SK-N-SH (cell line): ENCODE measurements at regions not wholly inside any gene's neighbourhood (a gene's known extent, or its start where the extent isn't known, plus 50 kb on each side); places are given as distances from the start of the nearest gene placed in this dataset.

Source experiments
- CTCF ChIA-PET: fragments of 300-600, 350-600 bp; formaldehyde crosslinking; extraction: SDS; loops from one replicate; lab custom pipeline; 2021; lab: Yijun Ruan, JAX
- POLR2A ChIA-PET: fragments of 350-600 bp; sonication (Branson Sonifier 250); formaldehyde crosslinking; extraction: SDS; loops from one replicate; lab custom pipeline; 2020; ENCODE audit warnings: antibody characterized with exemption, inconsistent platforms; lab: Yijun Ruan, JAX
- DNase-seq: peaks from one replicate; pipeline ENCODE4 v3.0.0; 2012
- H2AFZ ChIP-seq: fragments of 200-600 bp; sonication (generic); 2 replicates; pipeline ENCODE4 v1.8.1; 2016; ENCODE audit warnings: antibody characterized with exemption, mild to moderate bottlenecking, low read depth
- H3F3A ChIP-seq: fragments of 200-600 bp; sonication (generic); replicated peaks from 2 replicates; pipeline ENCODE3; 2016; ENCODE audit warnings: antibody characterized with exemption, mild to moderate bottlenecking; ENCODE audit not compliant: insufficient read depth
- H3K27ac ChIP-seq, 2 experiments: fragments of 200-500 bp in 1 of 2; fragments of 200-600 bp in 1 of 2; sonication (Bioruptor generic) in 1 of 2; sonication (generic), shearing (Covaris generic) in 1 of 2; 2 replicates each; pipeline versions ENCODE4 v1.5.1 to v1.6.1; 2014 to 2016; ENCODE audit warnings: low read depth in 2 of 2, inconsistent platforms in 1 of 2, low read length in 1 of 2, mild to moderate bottlenecking in 1 of 2, mixed read lengths in 1 of 2
- H3K27me3 ChIP-seq: fragments of 200-600 bp; sonication (generic), shearing (Covaris generic); 2 replicates; pipeline ENCODE4 v1.6.1; 2016; ENCODE audit warnings: mixed run types; ENCODE audit not compliant: insufficient read depth
- H3K36me3 ChIP-seq, 2 experiments: fragments of 200-500 bp in 1 of 2; fragments of 200-600 bp in 1 of 2; sonication (Bioruptor generic) in 1 of 2; sonication (generic) in 1 of 2; replicated peaks in 1 of 2; 2 replicates each; pipeline versions ENCODE3 to v1.5.1; 2014 to 2016; ENCODE audit warnings: low read length in 1 of 2, mild to moderate bottlenecking in 1 of 2; ENCODE audit not compliant: insufficient read depth in 2 of 2, control insufficient read depth in 1 of 2
- H3K4me1 ChIP-seq, 2 experiments: fragments of 200-500 bp in 1 of 2; fragments of 200-600 bp in 1 of 2; sonication (Bioruptor generic) in 1 of 2; sonication (generic), shearing (Covaris generic) in 1 of 2; 2 replicates each; pipeline versions ENCODE4 v1.5.1 to v1.6.1; 2014 to 2016; ENCODE audit warnings: low read depth in 1 of 2, low read length in 1 of 2, mixed run types in 1 of 2; ENCODE audit not compliant: insufficient read depth in 2 of 2, control insufficient read depth in 1 of 2
- H3K4me2 ChIP-seq: fragments of 200-600 bp; sonication (generic), shearing (Covaris generic); 2 replicates; pipeline ENCODE4 v1.6.1; 2017; ENCODE audit warnings: mixed run types
- H3K4me3 ChIP-seq, 2 experiments: fragments of 200-500 bp in 1 of 2; fragments of 200-600 bp in 1 of 2; sonication (Bioruptor generic) in 1 of 2; sonication (generic), shearing (Covaris generic) in 1 of 2; 2 replicates each; pipeline versions ENCODE4 v1.5.1 to v1.8.1; 2014 to 2016; ENCODE audit warnings: low read depth in 2 of 2, inconsistent platforms in 1 of 2, low read length in 1 of 2, mild to moderate bottlenecking in 1 of 2, mixed read lengths in 1 of 2, moderate library complexity in 1 of 2
- H3K79me2 ChIP-seq: fragments of 200-600 bp; sonication (generic); 2 replicates; pipeline ENCODE4 v1.8.1; 2017; ENCODE audit warnings: mild to moderate bottlenecking; ENCODE audit not compliant: insufficient read depth
- H3K9ac ChIP-seq: fragments of 200-600 bp; sonication (generic); 2 replicates; pipeline ENCODE4 v1.6.1; 2017; ENCODE audit warnings: mixed run types
- H3K9me2 ChIP-seq: fragments of 200-600 bp; sonication (generic); 2 replicates; pipeline ENCODE4 v1.6.1; 2017; ENCODE audit warnings: mixed run types
- H3K9me3 ChIP-seq: fragments of 200-600 bp; sonication (generic); 2 replicates; pipeline ENCODE4 v1.6.1; 2017; ENCODE audit warnings: mixed run types, mild to moderate bottlenecking, moderate library complexity
- H4K20me1 ChIP-seq: fragments of 200-600 bp; sonication (generic); 2 replicates; pipeline ENCODE4 v1.6.1; 2017; ENCODE audit warnings: mild to moderate bottlenecking, mixed run types; ENCODE audit not compliant: insufficient read depth
- CHD2 ChIP-seq: fragments of 150-350 bp; IDR thresholded peaks from 2 replicates; pipeline ENCODE4 v1.6.1; 2018; ENCODE audit warnings: low read length; ENCODE audit not compliant: partially characterized antibody
- ELF1 ChIP-seq: IDR thresholded peaks from 2 replicates; pipeline ENCODE4 v1.4.0; 2012
- FOSL2 ChIP-seq: IDR thresholded peaks from 2 replicates; pipeline ENCODE4 v1.4.0; 2012; ENCODE audit warnings: low read depth, mild to moderate bottlenecking, moderate library complexity, borderline replicate concordance
- FOXJ3 ChIP-seq: sonication (generic); formaldehyde crosslinking; IDR thresholded peaks from 2 replicates; pipeline ENCODE4 v1.5.1; 2020; ENCODE audit warnings: mild to moderate bottlenecking, missing genetic modification reagents
- FOXM1 ChIP-seq: IDR thresholded peaks from 2 replicates; pipeline ENCODE4 v1.4.0; 2012; ENCODE audit warnings: low read depth, mild to moderate bottlenecking
- GABPA ChIP-seq: IDR thresholded peaks from 2 replicates; pipeline ENCODE4 v1.4.0; 2012; ENCODE audit warnings: low read depth, mild to moderate bottlenecking
- MXI1 ChIP-seq: IDR thresholded peaks from 2 replicates; pipeline ENCODE4 v1.6.1; 2012; ENCODE audit warnings: mild to moderate bottlenecking, low read depth, low read length, improper control_type of control experiment
- RAD21 ChIP-seq: IDR thresholded peaks from 2 replicates; pipeline ENCODE4 v1.6.1; 2012; ENCODE audit warnings: mild to moderate bottlenecking, low read length
- RFX5 ChIP-seq: IDR thresholded peaks from 2 replicates; pipeline ENCODE4 v1.6.1; 2012; ENCODE audit warnings: mild to moderate bottlenecking, improper control_type of control experiment, low read length
- RXRA ChIP-seq: IDR thresholded peaks from 2 replicates; pipeline ENCODE4 v1.4.0; 2012; ENCODE audit warnings: low read depth, mild to moderate bottlenecking, borderline replicate concordance
- SIN3A ChIP-seq: IDR thresholded peaks from 2 replicates; pipeline ENCODE4 v1.6.1; 2012; ENCODE audit warnings: low read depth, mild to moderate bottlenecking, low read length, moderate library complexity, borderline replicate concordance
- SMC3 ChIP-seq: IDR thresholded peaks from 2 replicates; pipeline ENCODE4 v1.6.1; 2012; ENCODE audit warnings: low read depth, low read length, improper control_type of control experiment
- TAF1 ChIP-seq: IDR thresholded peaks from 2 replicates; pipeline ENCODE4 v1.6.1; 2012; ENCODE audit warnings: low read depth, mild to moderate bottlenecking, low read length, moderate library complexity, borderline replicate concordance
- TCF12 ChIP-seq: IDR thresholded peaks from 2 replicates; pipeline ENCODE4 v1.4.0; 2012
- TEAD4 ChIP-seq: IDR thresholded peaks from 2 replicates; pipeline ENCODE4 v1.4.0; 2012; ENCODE audit warnings: mild to moderate bottlenecking, borderline replicate concordance; ENCODE audit not compliant: insufficient read depth
- YY1 ChIP-seq: IDR thresholded peaks from 2 replicates; pipeline ENCODE4 v1.4.0; 2012; ENCODE audit warnings: low read depth, mild to moderate bottlenecking
- WGBS: methylation state at CpG from one replicate; pipeline ENCODE4 v1.1.6; 2017; ENCODE audit warnings: low lambda C conversion rate; 5-methylcytosine and 5-hydroxymethylcytosine counted together
- TF ChIP-seq, protein P1 (sequence below): IDR thresholded peaks from 2 replicates; pipeline ENCODE4; 2012
- TF ChIP-seq, protein P2 (sequence below): IDR thresholded peaks from 2 replicates; pipeline ENCODE4 v1.4.0; 2012; ENCODE audit warnings: low read depth, borderline replicate concordance
- TF ChIP-seq, protein P3 (sequence below): fragments of 150-350 bp; IDR thresholded peaks from 2 replicates; pipeline ENCODE4 v1.6.1; 2017; ENCODE audit warnings: antibody characterized with exemption, low read length, low read depth, borderline replicate concordance

DNA sequence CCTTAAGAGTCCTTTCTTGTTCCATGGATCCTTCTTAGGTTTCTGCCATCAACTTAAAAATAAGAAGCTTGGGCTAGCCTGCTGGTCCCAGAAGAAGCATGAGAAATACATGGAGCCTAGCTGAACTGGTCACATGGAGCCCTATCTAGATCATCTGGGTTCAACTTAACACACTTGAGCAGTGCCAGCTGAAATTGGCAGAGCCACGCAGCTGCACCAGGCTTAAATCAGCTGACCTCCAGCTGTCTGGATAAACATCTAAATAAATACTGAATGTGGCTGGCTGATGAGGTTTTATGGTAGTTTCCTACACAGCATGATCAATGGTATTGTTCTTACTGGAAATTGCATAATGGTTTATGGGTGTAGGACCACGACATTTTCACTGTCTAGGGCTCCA lies 598.4 kb upstream of the FAM241A start:
- no peaks in the 10 kb centered on the region for H3K79me2 ChIP-seq
- ChIA-PET CTCF (no interaction called here), POLR2A (no interaction called here)
- H3K4me1 ChIP-seq = peaks cover 0 to 3% of the 10 kb centered on the region in 2 experiments; a peak in 1 of 4 replicates
- no peaks in the 10 kb centered on the region for H4K20me1 ChIP-seq
- TF ChIP-seq GABPA = no peak
- TF ChIP-seq CHD2 = no peak
- no peak for TF ChIP-seq ELF1
- TF ChIP-seq, protein P1, sequence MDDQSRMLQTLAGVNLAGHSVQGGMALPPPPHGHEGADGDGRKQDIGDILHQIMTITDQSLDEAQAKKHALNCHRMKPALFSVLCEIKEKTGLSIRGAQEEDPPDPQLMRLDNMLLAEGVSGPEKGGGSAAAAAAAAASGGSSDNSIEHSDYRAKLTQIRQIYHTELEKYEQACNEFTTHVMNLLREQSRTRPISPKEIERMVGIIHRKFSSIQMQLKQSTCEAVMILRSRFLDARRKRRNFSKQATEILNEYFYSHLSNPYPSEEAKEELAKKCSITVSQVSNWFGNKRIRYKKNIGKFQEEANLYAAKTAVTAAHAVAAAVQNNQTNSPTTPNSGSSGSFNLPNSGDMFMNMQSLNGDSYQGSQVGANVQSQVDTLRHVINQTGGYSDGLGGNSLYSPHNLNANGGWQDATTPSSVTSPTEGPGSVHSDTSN = no peak
- TF ChIP-seq TEAD4 = no peak
- no peak for TF ChIP-seq FOXJ3 (CRISPR knock-in tag)
- TF ChIP-seq, protein P2, sequence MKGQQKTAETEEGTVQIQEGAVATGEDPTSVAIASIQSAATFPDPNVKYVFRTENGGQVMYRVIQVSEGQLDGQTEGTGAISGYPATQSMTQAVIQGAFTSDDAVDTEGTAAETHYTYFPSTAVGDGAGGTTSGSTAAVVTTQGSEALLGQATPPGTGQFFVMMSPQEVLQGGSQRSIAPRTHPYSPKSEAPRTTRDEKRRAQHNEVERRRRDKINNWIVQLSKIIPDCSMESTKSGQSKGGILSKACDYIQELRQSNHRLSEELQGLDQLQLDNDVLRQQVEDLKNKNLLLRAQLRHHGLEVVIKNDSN = no peak
- H3K9me3 ChIP-seq = no peaks in the 10 kb centered on the region
- H2AFZ ChIP-seq = no peak overlapping the region
- 0% methylated on average over 2 of the region's 2 CpGs for WGBS
- H3K27ac ChIP-seq = no peak overlapping the region
- no peak overlapping the region for H3K9ac ChIP-seq
- H3K9me2 ChIP-seq = no peaks in the 10 kb centered on the region; the same call in 1 of the 2 replicates
- no peak for DNase-seq
- no peak overlapping the region for H3K4me2 ChIP-seq
- H3F3A ChIP-seq = no peaks in the 10 kb centered on the region
- no peaks in the 10 kb centered on the region for H3K27me3 ChIP-seq
- no peak overlapping the region for H3K4me3 ChIP-seq
- H3K36me3 ChIP-seq = no peaks in the 10 kb centered on the region

DNA sequence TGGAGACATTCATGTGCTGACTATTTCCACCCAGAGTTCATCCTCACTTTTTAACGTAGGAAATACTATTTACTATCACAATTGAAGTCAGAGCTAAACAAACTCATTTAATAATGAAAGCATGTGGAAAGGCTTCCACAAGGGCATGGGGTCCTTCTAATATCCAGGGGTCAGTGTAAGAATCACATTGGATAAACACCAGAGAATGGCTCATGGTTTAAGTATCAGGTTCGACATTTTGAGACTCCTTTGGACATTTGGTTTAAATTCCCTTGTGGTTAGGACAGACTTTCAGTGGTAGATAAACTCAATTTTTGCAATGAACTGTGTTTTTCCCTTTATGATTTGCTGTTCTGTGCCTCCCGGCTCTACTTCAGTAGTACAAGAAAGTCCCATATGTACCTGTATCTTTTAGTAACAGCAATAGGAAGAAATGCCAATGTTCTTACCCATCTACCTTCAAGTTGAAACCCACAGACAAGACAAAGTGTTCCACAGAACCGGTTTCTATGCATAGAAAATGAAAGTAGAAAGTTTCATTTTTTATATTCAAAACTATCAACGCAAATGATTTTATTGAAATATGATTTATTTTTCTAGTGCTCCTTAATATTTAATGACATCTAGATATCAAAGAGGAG lies 589.0 kb upstream of the FAM241A start:
- TF ChIP-seq YY1 = no peak
- TF ChIP-seq, protein P3, sequence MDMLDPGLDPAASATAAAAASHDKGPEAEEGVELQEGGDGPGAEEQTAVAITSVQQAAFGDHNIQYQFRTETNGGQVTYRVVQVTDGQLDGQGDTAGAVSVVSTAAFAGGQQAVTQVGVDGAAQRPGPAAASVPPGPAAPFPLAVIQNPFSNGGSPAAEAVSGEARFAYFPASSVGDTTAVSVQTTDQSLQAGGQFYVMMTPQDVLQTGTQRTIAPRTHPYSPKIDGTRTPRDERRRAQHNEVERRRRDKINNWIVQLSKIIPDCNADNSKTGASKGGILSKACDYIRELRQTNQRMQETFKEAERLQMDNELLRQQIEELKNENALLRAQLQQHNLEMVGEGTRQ = no peak
- TF ChIP-seq MXI1 = no peak
- no peak for TF ChIP-seq TCF12
- no peak for TF ChIP-seq FOXM1
- no peak for TF ChIP-seq RFX5
- TF ChIP-seq SIN3A = no peak
- no peak for TF ChIP-seq SMC3
- TF ChIP-seq TAF1 = no peak
- TF ChIP-seq RXRA = no peak
- no peak for TF ChIP-seq FOSL2
- TF ChIP-seq RAD21 = no peak
- TF ChIP-seq ELF1 = no peak
- no peak for TF ChIP-seq TEAD4
- TF ChIP-seq, all 33 proteins: peak for 0
- no peak overlapping the region for H3K27ac ChIP-seq
- H3K9ac ChIP-seq = no peak overlapping the region
- H3K79me2 ChIP-seq = no peaks in the 10 kb centered on the region
- no peak overlapping the region for H3K4me2 ChIP-seq
- H3K4me3 ChIP-seq = no peak overlapping the region
- H3F3A ChIP-seq = no peaks in the 10 kb centered on the region
- 7% methylated on average over 5 of the region's 5 CpGs for WGBS
- no peaks in the 10 kb centered on the region for H4K20me1 ChIP-seq
- H3K27me3 ChIP-seq = no peaks in the 10 kb centered on the region
- H3K9me3 ChIP-seq = no peaks in the 10 kb centered on the region
- DNase-seq = no peak
- H3K9me2 ChIP-seq = no peaks in the 10 kb centered on the region
- no peaks in the 10 kb centered on the region for H3K36me3 ChIP-seq
- CTCF ChIA-PET = no interaction called here
- no peak overlapping the region for H2AFZ ChIP-seq
- H3K4me1 ChIP-seq = no peaks in the 10 kb centered on the region
- POLR2A ChIA-PET = no interaction called here
